GM12878 (cell line): ENCODE measurements at regions not wholly inside any gene's neighbourhood (a gene's known extent, or its start where the extent isn't known, plus 50 kb on each side); places are given as distances from the start of the nearest gene placed in this dataset.

ENCODE experiments used
- ATAC-seq: fragments of 200-7000 bp; cut with Tn5 transposase; 3 replicates; pipeline ENCODE4 v1.9.1; 2020; ENCODE audit warnings: mild to moderate bottlenecking, moderate library complexity
- BruUV-seq: library from RNA; stranded (reverse); fragments of 400-500 nt; replicated peaks from 2 replicates; lab custom pipeline; 2021; lab: Mats Ljungman, UMichigan
- CTCF ChIA-PET: fragments of 300-600 bp; sonication (Branson Sonifier 250); formaldehyde crosslinking; extraction: SDS; loops from one replicate; lab custom pipeline; 2021; ENCODE audit warnings: inconsistent platforms; lab: Yijun Ruan, JAX
- POLR2A ChIA-PET: fragments of 350-600 bp; formaldehyde crosslinking; extraction: SDS; loops from one replicate; lab custom pipeline; 2021; ENCODE audit warnings: inconsistent platforms; lab: Charles Lee
- RAD21 ChIA-PET: fragments of 300-600 bp; sonication (Branson Sonifier 250); formaldehyde crosslinking; loops from one replicate; lab custom pipeline; 2023; ENCODE audit warnings: antibody characterized with exemption; ENCODE audit not compliant: unreplicated experiment; lab: Charles Lee
- SMC1A ChIA-PET: fragments of 300-600 bp; sonication (Branson Sonifier 250); formaldehyde crosslinking; loops from one replicate; lab custom pipeline; 2023; ENCODE audit not compliant: unreplicated experiment, uncharacterized antibody; lab: Charles Lee
- DNase-seq: peaks from one replicate; pipeline ENCODE4 v3.0.0-alpha.2; 2011; ENCODE audit warnings: low read depth, low spot score
- FAIRE-seq: peaks from 3 replicates; lab custom pipeline; 2011; peaks lifted over from hg19 to GRCh38; lab: Jason Lieb, UNC
- H2AFZ ChIP-seq: 2 replicates; pipeline ENCODE4 v1.6.0; 2011; ENCODE audit warnings: low read depth, low read length, control low read depth; ENCODE audit not compliant: control insufficient read depth
- H3K27ac ChIP-seq: 2 replicates; pipeline ENCODE4 v1.5.1; 2011; ENCODE audit warnings: control low read depth; ENCODE audit not compliant: control insufficient read depth, insufficient read depth
- H3K27me3 ChIP-seq, 2 experiments: replicated peaks in 1 of 2; 2 replicates each; pipeline versions ENCODE4 v1.6.0 to v1.6.1; 2011; ENCODE audit warnings: low read length in 1 of 2; ENCODE audit not compliant: control insufficient read depth in 2 of 2, insufficient read depth in 2 of 2
- H3K36me3 ChIP-seq, 2 experiments: 2 replicates each; pipeline ENCODE4 v1.5.1; 2011; ENCODE audit warnings: low read length in 1 of 2; ENCODE audit not compliant: control insufficient read depth in 2 of 2, insufficient read depth in 2 of 2
- H3K4me1 ChIP-seq: 2 replicates; pipeline ENCODE4 v1.6.1; 2011; ENCODE audit warnings: mild to moderate bottlenecking, low read length, moderate library complexity, mixed read lengths; ENCODE audit not compliant: control insufficient read depth, insufficient read depth
- H3K4me2 ChIP-seq: 2 replicates; pipeline ENCODE4 v1.6.0; 2011; ENCODE audit warnings: control low read depth; ENCODE audit not compliant: control insufficient read depth, insufficient read depth
- H3K4me3 ChIP-seq: fragments of 200-600 bp; sonication (generic); 2 replicates; pipeline ENCODE4 v1.5.1; 2016
- H3K79me2 ChIP-seq: 2 replicates; pipeline ENCODE4 v1.6.0; 2011; ENCODE audit warnings: low read length; ENCODE audit not compliant: control insufficient read depth, insufficient read depth
- H3K9ac ChIP-seq: 2 replicates; pipeline ENCODE4 v1.8.0; 2011; ENCODE audit warnings: low read length, control low read depth, mixed read lengths; ENCODE audit not compliant: control insufficient read depth, insufficient read depth
- H3K9me3 ChIP-seq: replicated peaks from 3 replicates; pipeline ENCODE4 v1.5.1; 2011; ENCODE audit warnings: mild to moderate bottlenecking, low read length; ENCODE audit not compliant: control insufficient read depth, insufficient read depth
- H4K20me1 ChIP-seq: 2 replicates; pipeline ENCODE4 v1.6.0; 2011; ENCODE audit not compliant: control insufficient read depth, insufficient read depth
- CHD2 ChIP-seq: IDR thresholded peaks from 2 replicates; pipeline ENCODE4 v1.6.1; 2011; ENCODE audit warnings: low read depth, low read length, improper control_type of control experiment, borderline replicate concordance
- DPF2 ChIP-seq: fragments of 450-650 bp; IDR thresholded peaks from 2 replicates; pipeline ENCODE4 v1.6.1; 2017; ENCODE audit warnings: mild to moderate bottlenecking
- ETV6 ChIP-seq, 2 experiments: fragments of 450-650 bp in 1 of 2; IDR thresholded peaks in 1 of 2; conservative IDR thresholded peaks in 1 of 2; 2 replicates each; pipeline ENCODE4 v1.6.1; 2014; ENCODE audit warnings: antibody characterized with exemption in 1 of 2, borderline replicate concordance in 1 of 2, low read depth in 1 of 2, mild to moderate bottlenecking in 1 of 2, moderate library complexity in 1 of 2
- IRF4 ChIP-seq: IDR thresholded peaks from 2 replicates; pipeline ENCODE4 v1.6.1; 2011; ENCODE audit warnings: low read depth, low read length
- RCOR1 ChIP-seq: conservative IDR thresholded peaks from 2 replicates; pipeline ENCODE4 v1.6.1; 2012; ENCODE audit warnings: low read depth, low read length, improper control_type of control experiment
- SMC3 ChIP-seq: IDR thresholded peaks from 2 replicates; pipeline ENCODE4 v1.6.1; 2011; ENCODE audit warnings: low read length, improper control_type of control experiment, borderline replicate concordance
- ZNF274 ChIP-seq: IDR thresholded peaks from one replicate; pipeline ENCODE4 v1.8.0; 2011; ENCODE audit not compliant: insufficient read length, insufficient read depth
- WGBS: methylation state at CpG from one replicate; pipeline ENCODE4 v1.1.6; 2016; ENCODE audit warnings: low lambda C conversion rate; ENCODE audit not compliant: insufficient replicate concordance, insufficient coverage; ENCODE audit errors: missing lambda C conversion rate; 5-methylcytosine and 5-hydroxymethylcytosine counted together
- in situ Hi-C: fragments of 300-500 bp; cut with MboI; formaldehyde crosslinking; loops from 9 replicates; pipeline ENCODE4 v1.14.3; 2018; ENCODE audit warnings: mixed read lengths
- intact Hi-C: fragments of 100-400 bp; cut with micrococcal nuclease; formaldehyde crosslinking; loops from one replicate; pipeline ENCODE4 v1.14.2; 2022; ENCODE audit not compliant: unreplicated experiment
- TF ChIP-seq, protein P1 (sequence below): fragments of 450-650 bp; IDR thresholded peaks from 2 replicates; pipeline ENCODE4 v1.6.1; 2018; ENCODE audit warnings: borderline replicate concordance, mild to moderate bottlenecking; ENCODE audit not compliant: partially characterized antibody
- TF ChIP-seq, protein P2 (sequence below): IDR thresholded peaks from 2 replicates; pipeline ENCODE4 v1.6.1; 2011; ENCODE audit warnings: low read depth, mild to moderate bottlenecking, low read length, moderate library complexity, borderline replicate concordance; ENCODE audit errors: extremely low read depth
- TF ChIP-seq, protein P3 (sequence below): IDR thresholded peaks from 2 replicates; pipeline ENCODE4 v1.6.1; 2012; ENCODE audit warnings: low read depth, low read length, improper control_type of control experiment

DNA sequence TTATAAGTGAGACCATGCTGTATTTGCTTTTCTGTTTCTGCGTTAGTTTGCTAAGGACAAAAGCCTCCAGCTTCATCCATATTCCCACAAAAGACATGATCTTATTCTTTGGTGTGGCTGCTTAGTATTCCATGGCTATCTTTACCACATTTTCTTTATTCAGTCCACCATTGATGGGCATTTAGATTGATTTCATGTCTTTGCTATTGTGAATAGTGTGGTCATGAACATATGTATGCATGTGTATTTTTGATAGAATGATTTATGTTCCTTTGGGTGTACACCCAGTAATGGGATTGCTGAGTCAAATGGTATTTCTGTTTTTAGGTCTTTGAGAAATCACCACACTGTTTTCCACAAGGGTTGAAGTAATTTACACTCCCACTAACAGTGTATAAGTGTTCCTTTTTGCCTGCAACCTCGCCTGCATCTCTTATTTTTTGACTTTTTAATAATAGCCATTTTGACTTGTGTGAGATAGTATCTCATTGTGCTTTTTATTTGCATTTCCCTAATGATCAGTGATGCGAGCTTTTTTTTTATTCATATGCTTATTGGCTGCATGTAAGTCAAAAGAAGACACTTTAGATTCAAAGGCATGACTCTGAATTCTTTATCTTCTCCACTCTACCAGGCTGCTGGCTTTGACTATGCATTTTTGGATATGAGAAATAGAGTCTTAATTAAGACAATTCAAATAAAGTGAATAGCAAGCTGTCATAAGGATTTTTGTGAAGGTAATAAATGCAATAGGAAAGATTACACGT lies 183.3 kb upstream of the SYNPR start:
- POLR2A ChIA-PET: no interaction called here
- Histone ChIP-seq H3K36me3 (no peaks in the 10 kb centered on the region), H2AFZ (no peak overlapping the region), H4K20me1 (no peaks in the 10 kb centered on the region), H3K27ac (no peak overlapping the region), H3K4me2 (no peak overlapping the region), H3K27me3 (no peaks in the 10 kb centered on the region), H3K4me3 (no peak overlapping the region), H3K9ac (no peak overlapping the region), H3K9me3 (no peaks in the 10 kb centered on the region), H3K4me1 (no peaks in the 10 kb centered on the region), H3K79me2 (no peaks in the 10 kb centered on the region)
- TF ChIP-seq DPF2 (no peak), ETV6 (conservative IDR thresholded peaks at IDR 0.05 in 1 of 2, IDR thresholded peaks at IDR 0.05 in 1 of 2; ENCODE audit: borderline replicate concordance in 1 of 2, low read depth in 1 of 2) (no peak), SMC3 (no peak), CHD2 (no peak), IRF4 (no peak), ZNF274 (no peak), RCOR1 (no peak)
- TF ChIP-seq, protein P1, sequence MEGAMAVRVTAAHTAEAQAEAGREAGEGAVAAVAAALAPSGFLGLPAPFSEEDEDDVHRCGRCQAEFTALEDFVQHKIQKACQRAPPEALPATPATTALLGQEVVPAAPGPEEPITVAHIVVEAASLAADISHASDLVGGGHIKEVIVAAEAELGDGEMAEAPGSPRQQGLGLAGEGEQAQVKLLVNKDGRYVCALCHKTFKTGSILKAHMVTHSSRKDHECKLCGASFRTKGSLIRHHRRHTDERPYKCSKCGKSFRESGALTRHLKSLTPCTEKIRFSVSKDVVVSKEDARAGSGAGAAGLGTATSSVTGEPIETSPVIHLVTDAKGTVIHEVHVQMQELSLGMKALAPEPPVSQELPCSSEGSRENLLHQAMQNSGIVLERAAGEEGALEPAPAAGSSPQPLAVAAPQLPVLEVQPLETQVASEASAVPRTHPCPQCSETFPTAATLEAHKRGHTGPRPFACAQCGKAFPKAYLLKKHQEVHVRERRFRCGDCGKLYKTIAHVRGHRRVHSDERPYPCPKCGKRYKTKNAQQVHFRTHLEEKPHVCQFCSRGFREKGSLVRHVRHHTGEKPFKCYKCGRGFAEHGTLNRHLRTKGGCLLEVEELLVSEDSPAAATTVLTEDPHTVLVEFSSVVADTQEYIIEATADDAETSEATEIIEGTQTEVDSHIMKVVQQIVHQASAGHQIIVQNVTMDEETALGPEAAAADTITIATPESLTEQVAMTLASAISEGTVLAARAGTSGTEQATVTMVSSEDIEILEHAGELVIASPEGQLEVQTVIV: no peak
- TF ChIP-seq, protein P2, sequence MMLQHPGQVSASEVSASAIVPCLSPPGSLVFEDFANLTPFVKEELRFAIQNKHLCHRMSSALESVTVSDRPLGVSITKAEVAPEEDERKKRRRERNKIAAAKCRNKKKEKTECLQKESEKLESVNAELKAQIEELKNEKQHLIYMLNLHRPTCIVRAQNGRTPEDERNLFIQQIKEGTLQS: no peak
- TF ChIP-seq, protein P3, sequence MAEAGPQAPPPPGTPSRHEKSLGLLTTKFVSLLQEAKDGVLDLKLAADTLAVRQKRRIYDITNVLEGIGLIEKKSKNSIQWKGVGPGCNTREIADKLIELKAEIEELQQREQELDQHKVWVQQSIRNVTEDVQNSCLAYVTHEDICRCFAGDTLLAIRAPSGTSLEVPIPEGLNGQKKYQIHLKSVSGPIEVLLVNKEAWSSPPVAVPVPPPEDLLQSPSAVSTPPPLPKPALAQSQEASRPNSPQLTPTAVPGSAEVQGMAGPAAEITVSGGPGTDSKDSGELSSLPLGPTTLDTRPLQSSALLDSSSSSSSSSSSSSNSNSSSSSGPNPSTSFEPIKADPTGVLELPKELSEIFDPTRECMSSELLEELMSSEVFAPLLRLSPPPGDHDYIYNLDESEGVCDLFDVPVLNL: no peak
- whole genome bisulfite sequencing: 10% methylated on average over 4 of the region's 4 CpGs
- FAIRE-seq (no peak), ATAC-seq (no peak), DNase-seq (no peak)
- intact Hi-C loops (no loop called here), in situ Hi-C loops (no loop called here)
- CTCF ChIA-PET: interaction anchor here (0.6 kb wide), 1 partner anchor 86 kb away, joined by 4 read pairs; no protein-coding TSS in a partner anchor
- RAD21 ChIA-PET: no interaction called here
- SMC1A ChIA-PET: interaction anchor here (1.5 kb wide), 1 partner anchor 26 kb away, joined by 4 read pairs; no protein-coding TSS in a partner anchor
- BruUV-seq: no TSS peak
